Liver (tissue), 8 donors: ENCODE measurements at regions not wholly inside any gene's neighbourhood (a gene's known extent, or its start where the extent isn't known, plus 50 kb on each side); places are given as distances from the start of the nearest gene placed in this dataset.

Experiments
- DNase-seq: peaks from one replicate; pipeline ENCODE4 v3.0.0-alpha.2; 2017; ENCODE audit warnings: low spot score
- H3K27ac ChIP-seq, 2 donors: one replicate each; pipeline ENCODE4 v1.7.0; 2013; ENCODE audit warnings: inconsistent platforms in 2 of 2, low read length in 2 of 2, control low read depth in 1 of 2, low read depth in 1 of 2, mild to moderate bottlenecking in 1 of 2
- H3K27me3 ChIP-seq, 4 donors: one replicate each; pipeline versions ENCODE4 v1.6.1 to v1.7.0; 2013; ENCODE audit warnings: low read length in 3 of 4, inconsistent platforms in 1 of 4, mild to moderate bottlenecking in 1 of 4, moderate library complexity in 1 of 4; ENCODE audit not compliant: control insufficient read depth in 4 of 4, insufficient read depth in 4 of 4
- H3K36me3 ChIP-seq, 4 donors: one replicate each; pipeline versions ENCODE4 v1.6.1 to v1.7.0; 2013; ENCODE audit warnings: low read length in 3 of 4, mild to moderate bottlenecking in 3 of 4, low read depth in 1 of 4, moderate library complexity in 1 of 4; ENCODE audit not compliant: control insufficient read depth in 4 of 4, insufficient read depth in 3 of 4
- H3K4me1 ChIP-seq, 4 donors: one replicate each; pipeline versions ENCODE4 v1.6.1 to v1.7.0; 2013; ENCODE audit warnings: low read length in 3 of 4, mild to moderate bottlenecking in 3 of 4, moderate library complexity in 1 of 4; ENCODE audit not compliant: control insufficient read depth in 4 of 4, insufficient read depth in 4 of 4
- H3K4me3 ChIP-seq, 3 donors: one replicate each; pipeline versions ENCODE4 v1.6.1 to v1.7.0; 2013; ENCODE audit warnings: low read length in 3 of 3, control low read depth in 1 of 3, low read depth in 1 of 3, mild to moderate bottlenecking in 1 of 3
- H3K9ac ChIP-seq, 2 donors: one replicate each; pipeline ENCODE4 v1.7.0; 2013; ENCODE audit warnings: low read length in 2 of 2, mild to moderate bottlenecking in 2 of 2, moderate library complexity in 2 of 2, control low read depth in 1 of 2, low read depth in 1 of 2
- H3K9me3 ChIP-seq, 4 donors: one replicate each; pipeline versions ENCODE4 v1.6.1 to v1.7.0; 2013; ENCODE audit warnings: low read length in 3 of 4; ENCODE audit not compliant: control insufficient read depth in 4 of 4
- CTCF ChIP-seq: fragments of 150-350 bp; IDR thresholded peaks from 2 replicates; pipeline ENCODE4 v1.5.1; 2017; ENCODE audit warnings: improper control_type of control experiment, low read depth, low read length; ENCODE audit not compliant: missing input control
- FOXA1 ChIP-seq: IDR thresholded peaks from 2 replicates; pipeline ENCODE4 v1.6.1; 2016; ENCODE audit warnings: antibody characterized with exemption
- FOXA2 ChIP-seq: IDR thresholded peaks from 2 replicates; pipeline ENCODE4 v1.6.1; 2016; ENCODE audit warnings: antibody characterized with exemption
- GABPA ChIP-seq, 2 donors: IDR thresholded peaks in 1 of 2; conservative IDR thresholded peaks in 1 of 2; 2 replicates each; pipeline ENCODE4 v1.6.1; 2016; ENCODE audit warnings: antibody characterized with exemption in 2 of 2, mild to moderate bottlenecking in 1 of 2, moderate library complexity in 1 of 2
- HNF4A ChIP-seq, 2 donors: conservative IDR thresholded peaks; 2 replicates each; pipeline ENCODE4 v1.6.1; 2016; ENCODE audit warnings: antibody characterized with exemption in 2 of 2, mild to moderate bottlenecking in 2 of 2
- HNF4G ChIP-seq: IDR thresholded peaks from 2 replicates; pipeline ENCODE4 v1.6.1; 2016; ENCODE audit warnings: antibody characterized with exemption
- JUND ChIP-seq, 2 donors: IDR thresholded peaks; 2 replicates each; pipeline ENCODE4 v1.6.1; 2016; ENCODE audit warnings: antibody characterized with exemption in 2 of 2
- MAX ChIP-seq: IDR thresholded peaks from 2 replicates; pipeline ENCODE4 v1.6.1; 2016; ENCODE audit warnings: antibody characterized with exemption
- NR2F2 ChIP-seq: IDR thresholded peaks from 2 replicates; pipeline ENCODE4 v1.6.1; 2016; ENCODE audit warnings: antibody characterized with exemption
- RAD21 ChIP-seq, 2 donors: IDR thresholded peaks; 2 replicates each; pipeline ENCODE4 v1.6.1; 2016; ENCODE audit warnings: antibody characterized with exemption in 2 of 2, mild to moderate bottlenecking in 2 of 2
- REST ChIP-seq: IDR thresholded peaks from 2 replicates; pipeline ENCODE4 v1.6.1; 2016; ENCODE audit warnings: antibody characterized with exemption, mild to moderate bottlenecking
- RXRA ChIP-seq, 2 donors: IDR thresholded peaks; 2 replicates each; pipeline ENCODE4 v1.6.1; 2017 to 2018; ENCODE audit warnings: antibody characterized with exemption in 2 of 2, mild to moderate bottlenecking in 1 of 2
- SP1 ChIP-seq: IDR thresholded peaks from 2 replicates; pipeline ENCODE4 v1.6.1; 2018; ENCODE audit warnings: antibody characterized with exemption, mild to moderate bottlenecking
- YY1 ChIP-seq: IDR thresholded peaks from 2 replicates; pipeline ENCODE4 v1.6.1; 2016; ENCODE audit warnings: antibody characterized with exemption, mild to moderate bottlenecking
- ZBTB33 ChIP-seq: IDR thresholded peaks from 2 replicates; pipeline ENCODE4 v1.6.1; 2016; ENCODE audit warnings: antibody characterized with exemption
- WGBS: extraction: QIAGEN DNeasy Blood & Tissue Kit; methylation state at CpG from one replicate; pipeline ENCODE4 v1.1.7; 2013; 5-methylcytosine and 5-hydroxymethylcytosine counted together
- donor health status: healthy.
- donor health status: healthy.
- donor health status: healthy.
- donor health status: healthy.
- donor health status: healthy.

GRCh38 chrX:56089376-56089775 is 142.8 kb upstream of the KLF8 start:
- WGBS: 80% methylated on average over 2 of the region's 2 CpGs
- no peaks in the 10 kb centered on the region for H3K36me3 ChIP-seq
- no peaks in the 10 kb centered on the region for H3K9me3 ChIP-seq
- peaks cover 0 to 2% (median 0%) of the 10 kb centered on the region in 4 donors for H3K27me3 ChIP-seq
- H3K4me1 ChIP-seq: no peaks in the 10 kb centered on the region
- TF ChIP-seq GABPA (IDR thresholded peaks at IDR 0.05 in 1 of 2, conservative IDR thresholded peaks at IDR 0.05 in 1 of 2) (no peak), SP1 (no peak), FOXA2 (no peak), HNF4G (no peak), RXRA (IDR thresholded peaks at IDR 0.05) (no peak), HNF4A (conservative IDR thresholded peaks at IDR 0.05) (no peak), REST (no peak)
- DNase-seq: no peak
- no peak overlapping the region for H3K9ac ChIP-seq
- no peak overlapping the region for H3K4me3 ChIP-seq
- H3K27ac ChIP-seq: no peak overlapping the region

GRCh38 chrX:56099271-56099670 is 132.9 kb upstream of the KLF8 start:
- WGBS: 79% methylated on average over 3 of the region's 3 CpGs
- Histone ChIP-seq H3K4me3 (no peak overlapping the region), H3K27ac (no peak overlapping the region), H3K9ac (no peak overlapping the region), H3K4me1 (no peaks in the 10 kb centered on the region), H3K27me3 (no peaks in the 10 kb centered on the region), H3K9me3 (no peaks in the 10 kb centered on the region), H3K36me3 (no peaks in the 10 kb centered on the region)
- TF ChIP-seq RAD21 (IDR thresholded peaks at IDR 0.05) (no peak), NR2F2 (no peak), SP1 (no peak), FOXA1 (no peak), GABPA (IDR thresholded peaks at IDR 0.05 in 1 of 2, conservative IDR thresholded peaks at IDR 0.05 in 1 of 2) (no peak), YY1 (no peak), HNF4A (conservative IDR thresholded peaks at IDR 0.05) (no peak), JUND (IDR thresholded peaks at IDR 0.05) (no peak), ZBTB33 (no peak), MAX (no peak), FOXA2 (no peak), CTCF (no peak), RXRA (IDR thresholded peaks at IDR 0.05) (no peak)
- no peak for DNase-seq
